Activated T-cell treated with anti-CD3 and anti-CD28 coated beads, Interleukin-2, amount 50 U/mL, for 72 hours (primary cell): ENCODE measurements at regions not wholly inside any gene's neighbourhood (a gene's known extent, or its start where the extent isn't known, plus 50 kb on each side); places are given as distances from the start of the nearest gene placed in this dataset.

ENCODE experiments used
- ATAC-seq, 2 donors: fragments of 150-1000 bp; cut with Tn5 transposase; replicated peaks in 1 of 2; 2 replicates each; pipeline ENCODE4 v1.10.0; 2021; ENCODE audit warnings: moderate library complexity in 2 of 2, mild to moderate bottlenecking in 1 of 2
- DNase-seq, 2 donors: peaks; one replicate each; pipeline ENCODE4 v3.0.0; 2021 to 2022; ENCODE audit warnings: mixed read lengths in 1 of 2
- H3K27ac Mint-ChIP-seq: one replicate; pipeline ENCODE4 v1.8.0; 2022; ENCODE audit warnings: mild to moderate bottlenecking, moderate library complexity, mixed read lengths
- H3K27me3 Mint-ChIP-seq: one replicate; pipeline ENCODE4 v1.8.0; 2022; ENCODE audit warnings: low read depth, mixed read lengths
- H3K36me3 Mint-ChIP-seq, 2 donors: one replicate each; pipeline ENCODE4 v1.8.0; 2022; ENCODE audit warnings: mixed read lengths in 2 of 2, mild to moderate bottlenecking in 1 of 2; ENCODE audit not compliant: insufficient read depth in 2 of 2
- H3K4me1 Mint-ChIP-seq: one replicate; pipeline ENCODE4 v1.8.0; 2022; ENCODE audit warnings: low read depth, mixed read lengths
- H3K4me3 Mint-ChIP-seq, 2 donors: one replicate each; pipeline ENCODE4 v1.8.0; 2022; ENCODE audit warnings: mild to moderate bottlenecking in 2 of 2, mixed read lengths in 2 of 2, moderate library complexity in 2 of 2
- H3K9me3 Mint-ChIP-seq, 2 donors: one replicate each; pipeline ENCODE4 v1.8.0; 2022; ENCODE audit warnings: mixed read lengths in 2 of 2

DNA sequence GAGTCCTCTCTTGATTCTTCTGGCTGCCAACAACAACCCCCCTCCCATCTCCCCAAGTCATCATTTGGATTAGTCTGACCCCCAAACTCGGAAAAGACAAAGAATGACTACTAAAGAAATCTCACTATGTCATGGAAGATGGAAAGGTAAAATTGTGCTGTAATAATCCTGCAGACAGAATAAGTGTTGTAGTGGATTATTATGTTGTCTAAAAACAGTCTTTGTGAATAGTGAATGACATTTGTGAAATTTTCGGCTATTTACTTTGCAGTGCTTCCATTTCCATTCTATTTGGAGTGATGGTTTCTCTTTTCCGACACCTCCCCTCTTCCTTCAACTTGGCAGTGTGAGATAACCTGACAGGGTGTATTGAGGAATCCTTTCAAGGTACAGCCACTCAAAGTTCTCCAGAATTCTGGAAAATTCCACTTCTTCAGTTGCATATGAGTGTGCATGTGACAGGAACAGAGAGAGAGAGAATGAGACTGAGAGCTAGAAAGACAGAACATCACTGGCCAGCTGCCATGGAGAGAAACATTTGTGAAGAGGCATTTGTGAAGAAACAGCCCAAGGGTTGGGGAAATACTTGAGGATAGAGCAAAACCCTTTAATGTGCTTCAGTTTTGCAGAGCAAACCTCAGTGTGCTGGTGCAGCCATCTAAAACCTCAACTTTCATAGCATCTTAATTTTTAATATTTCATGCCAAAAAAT lies 141.9 kb upstream of the DLX2 start:
- Mint-ChIP-seq H3K27ac (no peak overlapping the region), H3K4me1 (peaks cover 27% of the 10 kb centered on the region)

DNA sequence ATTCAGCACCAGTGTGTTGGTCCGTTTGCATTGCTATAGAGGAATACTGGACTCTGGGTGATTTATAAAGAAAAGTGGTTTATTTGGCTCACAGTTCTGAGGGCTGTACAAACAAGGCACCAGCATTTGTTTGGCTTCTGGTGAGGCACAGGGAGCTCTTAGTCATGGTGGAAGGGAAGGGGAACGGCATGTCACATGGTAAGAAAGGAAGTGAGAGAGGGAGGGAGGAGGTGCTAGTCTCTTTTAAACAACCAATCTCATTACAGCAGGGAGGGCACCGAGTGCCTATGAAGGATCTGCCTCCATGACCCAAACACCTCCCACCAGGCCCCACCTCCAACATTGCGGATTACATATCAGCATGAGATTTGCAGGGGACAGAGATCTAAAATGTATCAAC lies 143.9 kb upstream of the DLX2 start:
- ATAC-seq, result peak in 1 of 2 donors; percentile 44

More for the DNA sequence above, 141.9 kb upstream of the DLX2 start:
- Mint-ChIP-seq H3K36me3 (peaks cover 2 to 3% of the 10 kb centered on the region in 2 donors), H3K4me3 (no peak overlapping the region), H3K27me3 (no peaks in the 10 kb centered on the region), H3K9me3 (peaks cover 2 to 7% of the 10 kb centered on the region in 2 donors)
- no peak for ATAC-seq
- DNase-seq, result no peak

DNA sequence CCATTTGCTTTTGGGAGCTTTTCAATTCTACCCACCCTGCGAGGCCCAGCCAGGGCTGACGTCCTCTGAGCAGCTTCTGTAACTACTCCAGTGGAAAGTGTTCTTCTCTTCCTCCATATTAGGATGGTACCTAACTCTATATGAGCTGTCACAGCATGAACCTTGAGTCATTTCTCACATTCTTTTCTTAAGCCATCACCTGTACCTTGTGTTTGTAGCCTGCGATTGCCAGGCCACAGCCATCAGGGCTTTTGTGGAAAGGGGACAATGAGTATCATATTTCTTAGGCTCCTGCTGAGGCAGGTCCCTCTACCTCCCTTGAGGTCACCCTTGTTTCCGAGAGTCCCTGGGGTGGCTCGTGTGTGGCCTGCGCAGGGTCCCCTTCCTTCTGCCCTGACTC lies 144.5 kb upstream of the DLX2 start:
- Mint-ChIP-seq H3K9me3 (peaks cover 2 to 7% of the 10 kb centered on the region in 2 donors), H3K4me3 (no peak overlapping the region), H3K27ac (no peak overlapping the region), H3K27me3 (peaks cover 11% of the 10 kb centered on the region), H3K36me3 (peaks cover 2 to 3% of the 10 kb centered on the region in 2 donors), H3K4me1 (peaks cover 53% of the 10 kb centered on the region)
- ATAC-seq, result peak; percentile 32 to 62
- no peak for DNase-seq

More for the DNA sequence above, 143.9 kb upstream of the DLX2 start:
- no peak overlapping the region for H3K27ac Mint-ChIP-seq
- H3K9me3 Mint-ChIP-seq, result peaks cover 2 to 7% of the 10 kb centered on the region in 2 donors
- no peak overlapping the region for H3K4me3 Mint-ChIP-seq
- H3K4me1 Mint-ChIP-seq, result peaks cover 48% of the 10 kb centered on the region
- peaks cover 11% of the 10 kb centered on the region for H3K27me3 Mint-ChIP-seq
- DNase-seq, result no peak
- H3K36me3 Mint-ChIP-seq, result peaks cover 2 to 3% of the 10 kb centered on the region in 2 donors

DNA sequence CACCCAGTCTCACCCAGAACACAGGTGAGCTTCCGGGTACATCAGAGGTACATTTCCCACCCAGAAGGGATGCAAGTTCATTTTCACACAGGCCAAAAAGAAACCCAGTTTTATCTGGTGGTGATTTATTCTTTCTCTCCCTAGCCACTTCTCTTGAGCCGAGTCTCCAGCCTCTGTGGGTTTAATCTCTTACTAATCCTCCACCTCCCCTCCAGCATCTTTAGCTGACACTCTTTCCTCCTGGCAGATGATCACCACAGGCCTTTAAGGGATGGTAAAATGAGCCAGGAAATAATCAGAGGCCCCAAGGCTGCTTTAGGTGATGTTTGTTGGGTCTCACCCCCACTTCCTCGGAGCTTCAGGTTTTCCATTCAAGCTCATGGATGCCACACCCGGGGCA lies 145.7 kb upstream of the DLX2 start:
- H3K36me3 Mint-ChIP-seq, result peaks cover 2 to 3% of the 10 kb centered on the region in 2 donors
- H3K4me3 Mint-ChIP-seq, result no peak overlapping the region
- peaks cover 2 to 7% of the 10 kb centered on the region in 2 donors for H3K9me3 Mint-ChIP-seq
- H3K4me1 Mint-ChIP-seq, result peaks cover 56% of the 10 kb centered on the region
- H3K27ac Mint-ChIP-seq, result no peak overlapping the region
- H3K27me3 Mint-ChIP-seq, result peaks cover 11% of the 10 kb centered on the region
- ATAC-seq (no peak), DNase-seq (no peak)

DNA sequence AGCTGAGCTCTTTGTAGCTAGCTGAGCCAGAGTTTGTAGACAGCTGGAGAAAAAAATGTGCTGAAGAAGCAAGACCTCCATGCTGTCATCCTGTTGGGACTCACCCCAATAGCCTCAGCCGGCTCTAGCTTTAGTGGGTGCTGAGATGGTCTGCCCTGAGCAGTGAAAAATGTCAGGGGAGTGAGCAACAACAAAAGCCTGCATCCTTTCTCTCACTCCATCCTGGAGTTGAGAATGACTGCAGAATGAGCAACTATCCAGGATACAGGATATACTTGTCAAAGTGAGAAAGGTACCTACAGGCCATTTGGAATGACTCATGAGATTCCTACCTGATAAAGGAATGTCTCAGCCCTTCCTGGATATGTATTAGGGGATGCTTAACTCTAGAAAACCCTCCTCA lies 146.1 kb upstream of the DLX2 start:
- H3K4me3 Mint-ChIP-seq, result no peak overlapping the region
- H3K27me3 Mint-ChIP-seq, result peaks cover 11% of the 10 kb centered on the region
- peaks cover 2 to 3% of the 10 kb centered on the region in 2 donors for H3K36me3 Mint-ChIP-seq
- H3K9me3 Mint-ChIP-seq, result peaks cover 2 to 7% of the 10 kb centered on the region in 2 donors
- no peak for ATAC-seq
- DNase-seq, result no peak
- peaks cover 59% of the 10 kb centered on the region for H3K4me1 Mint-ChIP-seq
- no peak overlapping the region for H3K27ac Mint-ChIP-seq

DNA sequence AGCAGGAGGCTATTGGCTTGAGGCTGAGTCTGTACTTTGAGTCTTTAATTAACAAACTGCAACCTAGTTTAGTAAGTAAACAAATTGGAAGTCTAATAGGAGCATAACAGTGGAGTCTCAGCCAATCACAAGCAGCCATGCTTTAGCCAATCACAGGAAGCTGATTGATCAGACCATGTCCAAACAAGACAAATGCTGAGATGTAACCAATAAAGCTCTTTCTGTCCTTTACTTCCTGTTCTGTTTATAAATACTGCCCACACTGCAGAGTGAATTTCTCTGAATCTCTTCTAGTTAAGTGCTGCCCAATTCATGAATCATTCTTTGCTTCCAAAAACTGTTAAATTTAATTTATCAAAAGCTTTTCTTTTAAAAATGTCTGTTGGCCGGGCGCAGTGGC lies 146.6 kb upstream of the DLX2 start:
- Mint-ChIP-seq H3K36me3 (peaks cover 2 to 3% of the 10 kb centered on the region in 2 donors), H3K27ac (no peak overlapping the region), H3K4me1 (peaks cover 63% of the 10 kb centered on the region), H3K27me3 (peaks cover 11% of the 10 kb centered on the region), H3K9me3 (peaks cover 2 to 7% of the 10 kb centered on the region in 2 donors), H3K4me3 (no peak overlapping the region)
- no peak for ATAC-seq
- DNase-seq, result no peak

DNA sequence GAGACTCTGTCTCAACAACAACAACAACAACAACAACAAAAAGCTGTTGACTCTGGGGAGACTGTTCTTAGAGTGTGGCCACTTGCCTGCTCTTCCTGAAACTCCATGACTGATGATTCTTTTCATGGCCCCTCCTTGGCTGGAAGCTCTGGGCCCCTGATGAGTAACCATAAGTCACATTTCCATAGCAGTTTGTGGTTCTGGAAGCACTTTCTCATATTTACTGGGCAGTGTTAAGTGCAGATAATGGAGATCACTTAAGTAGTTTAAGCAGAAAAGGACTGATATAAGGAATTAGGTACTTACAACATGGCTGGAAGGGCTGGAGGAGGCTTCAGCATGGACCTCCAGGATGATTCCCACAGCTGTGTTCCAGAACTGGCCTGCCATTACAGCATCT lies 147.3 kb upstream of the DLX2 start:
- Mint-ChIP-seq H3K27me3 (peaks cover 11% of the 10 kb centered on the region), H3K27ac (no peak overlapping the region), H3K36me3 (peaks cover 2 to 3% of the 10 kb centered on the region in 2 donors), H3K9me3 (peaks cover 2 to 7% of the 10 kb centered on the region in 2 donors), H3K4me3 (no peak overlapping the region), H3K4me1 (peaks cover 63% of the 10 kb centered on the region)
- DNase-seq (no peak), ATAC-seq (peak; percentile 11 to 24)

DNA sequence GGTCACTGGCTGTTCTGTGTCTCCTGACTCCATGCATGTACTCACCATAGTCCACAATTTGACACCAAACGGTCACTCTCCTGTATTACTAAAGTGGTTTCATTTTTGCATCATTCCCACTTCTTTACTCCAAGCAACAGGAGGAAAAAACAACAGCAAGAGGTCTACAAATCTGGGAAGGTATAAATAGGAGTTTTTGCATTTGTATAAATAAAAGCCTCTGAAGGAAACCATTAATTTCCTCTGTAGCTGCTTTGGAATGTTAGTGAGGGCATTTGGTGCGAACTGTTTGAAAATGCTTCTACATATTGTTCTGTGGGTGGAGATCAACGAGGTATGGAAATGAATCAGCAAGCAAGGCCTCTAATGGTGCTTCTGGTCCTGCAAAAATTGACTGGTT lies 148.5 kb upstream of the DLX2 start:
- Mint-ChIP-seq H3K36me3 (peaks cover 2 to 3% of the 10 kb centered on the region in 2 donors), H3K27me3 (peaks cover 11% of the 10 kb centered on the region), H3K4me1 (peaks cover 63% of the 10 kb centered on the region), H3K4me3 (no peak overlapping the region), H3K27ac (no peak overlapping the region), H3K9me3 (peaks cover 2 to 7% of the 10 kb centered on the region in 2 donors)
- no peak for DNase-seq
- ATAC-seq, result no peak

DNA sequence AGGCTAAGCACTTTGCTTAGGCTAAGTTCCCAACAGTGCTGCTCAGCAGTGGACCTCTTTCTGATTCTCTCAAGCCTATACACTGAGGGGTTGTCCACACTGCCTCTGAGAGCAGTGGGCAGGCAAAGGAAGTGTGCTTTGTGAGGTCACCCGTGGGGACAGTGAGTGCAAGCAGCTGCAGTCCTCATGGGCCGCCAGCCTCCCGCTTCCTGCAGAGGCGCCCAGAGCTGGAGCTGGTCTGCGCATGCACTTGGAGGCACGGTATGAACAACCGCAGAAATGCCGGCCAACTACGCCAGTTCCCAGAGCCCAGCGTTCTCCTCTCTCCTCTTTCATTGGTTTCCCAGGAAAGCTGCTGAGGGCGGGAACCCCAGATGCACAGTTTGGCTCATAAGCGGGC lies 149.5 kb upstream of the DLX2 start:
- DNase-seq (no peak), ATAC-seq (no peak)
- Mint-ChIP-seq H3K36me3 (peaks cover 0 to under 1% of the 10 kb centered on the region in 2 donors), H3K4me3 (no peak overlapping the region), H3K9me3 (peaks cover 0 to 2% of the 10 kb centered on the region in 2 donors), H3K27me3 (peaks cover 11% of the 10 kb centered on the region), H3K27ac (no peak overlapping the region), H3K4me1 (peaks cover 54% of the 10 kb centered on the region)

DNA sequence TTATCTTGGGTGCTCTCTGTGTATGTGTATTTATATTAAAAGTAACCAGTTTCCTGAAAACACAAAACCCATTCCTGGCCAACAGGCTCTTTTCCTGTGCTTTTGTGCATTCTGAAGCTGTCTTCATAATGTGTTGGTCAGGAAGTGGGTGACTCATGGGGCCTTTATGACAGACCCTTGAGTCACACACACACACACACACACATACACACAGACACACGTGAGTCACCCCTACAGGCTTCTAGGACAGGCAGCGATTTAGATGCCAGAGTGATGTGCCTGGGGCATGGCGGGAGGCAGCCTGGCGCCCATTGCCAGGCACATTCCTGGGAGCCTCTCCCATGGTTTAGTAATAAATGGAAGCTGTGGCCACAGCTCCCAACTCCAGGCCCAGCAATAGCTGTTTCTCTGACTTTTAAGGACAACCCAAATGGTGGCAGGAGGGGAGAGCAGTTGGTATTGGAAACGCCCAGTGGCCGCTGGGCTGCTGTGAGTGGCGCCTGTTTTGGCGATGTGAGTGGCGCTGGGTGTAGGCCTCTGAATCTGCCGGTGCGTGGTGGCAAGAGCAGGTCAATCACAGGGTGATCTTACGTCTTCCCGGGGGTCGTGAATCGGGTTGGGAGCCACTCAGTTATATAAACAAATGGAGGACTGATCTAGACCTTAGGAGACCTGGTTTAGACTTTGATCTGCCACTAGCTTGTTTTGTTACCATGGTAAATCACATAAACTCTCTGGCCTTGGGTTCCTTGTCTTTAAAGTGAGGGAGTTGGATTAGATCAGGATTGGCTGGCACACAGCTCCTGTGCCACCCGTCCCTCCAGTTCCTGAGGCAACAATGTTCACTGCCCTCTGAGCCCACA lies 150.7 kb upstream of the DLX2 start:
- DNase-seq (peak; percentile 77 to 86), ATAC-seq (peak; percentile 99)
- H3K27me3 Mint-ChIP-seq, result peaks cover 11% of the 10 kb centered on the region
- peak overlapping the region; percentile 32 for H3K27ac Mint-ChIP-seq
- peak overlapping the region in 1 of 2 donors; percentile 37 for H3K4me3 Mint-ChIP-seq
- H3K4me1 Mint-ChIP-seq, result peaks cover 48% of the 10 kb centered on the region
- no peaks in the 10 kb centered on the region for H3K36me3 Mint-ChIP-seq
- H3K9me3 Mint-ChIP-seq, result no peaks in the 10 kb centered on the region

DNA sequence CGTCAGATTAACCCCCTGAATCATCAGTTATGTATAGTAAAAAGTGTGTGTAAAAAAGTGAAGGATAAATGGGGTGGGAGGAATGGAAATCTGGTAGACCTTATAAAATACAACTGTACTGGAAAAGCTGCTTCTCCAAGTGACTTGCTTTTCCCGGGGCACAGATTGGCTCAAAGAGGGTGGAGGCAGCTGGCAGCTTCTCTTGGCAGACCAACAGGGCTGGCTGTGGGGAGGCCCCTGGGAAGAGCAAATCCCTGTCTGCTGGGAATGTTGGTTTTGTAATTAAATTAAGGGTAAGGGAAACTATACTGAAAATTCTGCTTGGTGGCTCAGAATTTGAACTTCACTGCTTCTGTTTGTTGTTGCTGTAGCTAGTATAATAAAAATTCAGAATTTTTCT lies 154.2 kb upstream of the DLX2 start:
- no peaks in the 10 kb centered on the region for H3K9me3 Mint-ChIP-seq
- ATAC-seq (no peak), DNase-seq (no peak)
- no peaks in the 10 kb centered on the region for H3K27me3 Mint-ChIP-seq
- no peak overlapping the region for H3K27ac Mint-ChIP-seq
- peaks cover 22% of the 10 kb centered on the region for H3K4me1 Mint-ChIP-seq
- H3K36me3 Mint-ChIP-seq, result no peaks in the 10 kb centered on the region
- H3K4me3 Mint-ChIP-seq, result no peak overlapping the region

DNA sequence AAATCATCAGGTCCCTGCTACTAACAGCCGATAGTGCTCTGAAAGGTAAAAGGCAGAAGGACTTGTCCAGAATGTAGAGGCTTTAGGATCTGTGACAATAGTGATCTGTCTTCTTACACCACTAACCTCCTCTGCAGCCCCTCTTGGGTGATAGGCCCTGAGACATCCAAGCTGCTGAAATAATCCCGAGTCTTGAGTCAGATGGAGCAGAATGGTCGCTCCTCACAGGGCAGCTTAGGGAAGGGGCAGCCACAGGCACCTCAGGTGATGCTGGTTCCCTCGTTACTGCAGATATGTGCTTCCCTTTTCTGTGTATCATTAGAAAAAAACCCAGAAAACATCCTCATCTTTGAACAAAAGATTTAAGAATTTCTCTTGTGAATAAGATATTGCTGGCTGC lies 157.1 kb upstream of the DLX2 start:
- DNase-seq (no peak), ATAC-seq (no peak)
- H3K4me1 Mint-ChIP-seq, result no peaks in the 10 kb centered on the region
- no peaks in the 10 kb centered on the region for H3K36me3 Mint-ChIP-seq
- H3K27ac Mint-ChIP-seq, result no peak overlapping the region
- no peak overlapping the region for H3K4me3 Mint-ChIP-seq
- H3K27me3 Mint-ChIP-seq, result no peaks in the 10 kb centered on the region
- peaks cover 0 to 2% of the 10 kb centered on the region in 2 donors for H3K9me3 Mint-ChIP-seq

DNA sequence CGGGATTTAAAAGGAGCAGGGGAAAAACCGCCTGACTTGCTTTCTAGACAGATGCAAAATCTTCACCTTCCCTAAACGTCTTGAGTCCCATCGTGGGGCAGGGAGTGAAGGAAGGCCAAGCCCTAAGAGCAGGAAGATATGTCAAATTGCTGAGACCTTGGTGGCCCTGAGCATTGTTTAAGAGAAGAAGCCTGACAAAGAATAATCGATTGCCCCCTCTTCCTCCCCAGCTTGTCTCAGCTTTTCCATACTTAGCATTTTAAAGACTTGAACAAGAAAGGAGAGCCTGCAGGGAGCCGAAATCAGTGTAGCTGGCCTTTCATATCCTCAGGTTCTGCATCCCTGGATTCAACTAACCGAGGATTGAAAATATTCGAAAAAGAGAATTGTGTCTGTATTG lies 157.6 kb upstream of the DLX2 start:
- ATAC-seq (no peak), DNase-seq (no peak)
- Mint-ChIP-seq H3K4me1 (no peaks in the 10 kb centered on the region), H3K36me3 (no peaks in the 10 kb centered on the region), H3K4me3 (no peak overlapping the region), H3K27ac (no peak overlapping the region), H3K9me3 (peaks cover 0 to 2% of the 10 kb centered on the region in 2 donors), H3K27me3 (no peaks in the 10 kb centered on the region)
